Activated CD4-positive, alpha-beta T cell treated with anti-CD3 and anti-CD28 coated beads for 36 hours (primary cell): ENCODE measurements at regions not wholly inside any gene's neighbourhood (a gene's known extent, or its start where the extent isn't known, plus 50 kb on each side); places are given as distances from the start of the nearest gene placed in this dataset.
"Not testable (repeated sequence)": the region's sequence is repeated elsewhere in the genome, so short reads cannot be mapped to it uniquely, and the experiment has no call there.

ENCODE experiments used
- ATAC-seq: fragments of 200-7000 bp; cut with Tn5 transposase; one replicate; pipeline ENCODE4 v1.10.0; 2021; ENCODE audit warnings: mild to moderate bottlenecking, moderate library complexity
- CTCF ChIA-PET: fragments of 350-600 bp; sonication (Branson Sonifier 250); formaldehyde crosslinking; loops from one replicate; lab custom pipeline; 2021; ENCODE audit warnings: antibody characterized with exemption; lab: Charles Lee
- POLR2A ChIA-PET: fragments of 350-600 bp; sonication (Branson Sonifier 250); formaldehyde crosslinking; loops from one replicate; lab custom pipeline; 2021; ENCODE audit warnings: antibody characterized with exemption, inconsistent platforms; lab: Charles Lee
- DNase-seq: peaks from one replicate; pipeline ENCODE4 v3.0.0-alpha.2; 2020
- H3K27ac Mint-ChIP-seq: one replicate; pipeline ENCODE4 v1.8.0; 2021; ENCODE audit warnings: mixed read lengths
- H3K27me3 Mint-ChIP-seq: one replicate; pipeline ENCODE4 v1.8.0; 2021; ENCODE audit warnings: mixed read lengths
- H3K36me3 Mint-ChIP-seq: one replicate; pipeline ENCODE4 v1.8.0; 2021; ENCODE audit warnings: low read depth, mixed read lengths
- H3K4me1 Mint-ChIP-seq: one replicate; pipeline ENCODE4 v1.8.0; 2021; ENCODE audit warnings: mixed read lengths
- H3K4me3 Mint-ChIP-seq: one replicate; pipeline ENCODE4 v1.8.0; 2021; ENCODE audit warnings: mild to moderate bottlenecking, moderate library complexity, mixed read lengths
- H3K9me3 Mint-ChIP-seq: one replicate; pipeline ENCODE4 v1.8.0; 2021; ENCODE audit warnings: low read depth, mixed read lengths
- intact Hi-C, 2 experiments: fragments of 100-400 bp; cut with DNase I in 1 of 2; cut with micrococcal nuclease in 1 of 2; formaldehyde crosslinking; loops; one replicate each; pipeline versions ENCODE4 v1.14.2 to v1.15.1; 2022 to 2024; cut with DNase I, micrococcal nuclease

GRCh38 chr16:8075271-8075670, 515.0 kb downstream of the TMEM114 start:
- intact Hi-C loops: no loop called here
- POLR2A ChIA-PET: no interaction called here
- DNase-seq (no peak), ATAC-seq (no peak)
- H3K4me3 Mint-ChIP-seq: no peak overlapping the region
- CTCF ChIA-PET: no interaction called here
- H3K27ac Mint-ChIP-seq: no peak overlapping the region
- H3K36me3 Mint-ChIP-seq: no peaks in the 10 kb centered on the region
- no peaks in the 10 kb centered on the region for H3K27me3 Mint-ChIP-seq
- H3K9me3 Mint-ChIP-seq: peaks cover 13% of the 10 kb centered on the region
- no peaks in the 10 kb centered on the region for H3K4me1 Mint-ChIP-seq

- Mint-ChIP-seq H3K27me3 (no peaks in the 10 kb centered on the region), H3K9me3 (peaks cover 26% of the 10 kb centered on the region), H3K4me1 (no peaks in the 10 kb centered on the region), H3K36me3 (no peaks in the 10 kb centered on the region), H3K4me3 (no peak overlapping the region), H3K27ac (no peak overlapping the region)
- POLR2A ChIA-PET: no interaction called here
- DNase-seq (no peak), ATAC-seq (no peak)
- intact Hi-C loops: no loop called here
- CTCF ChIA-PET: no interaction called here
Observed at GRCh38 chr16:8070506-8070905, 519.8 kb downstream of the TMEM114 start.

GRCh38 chr16:8068225-8068624, 522.1 kb downstream of the TMEM114 start:
- ATAC-seq, intact Hi-C loops, H3K4me3 Mint-ChIP-seq, H3K4me1 Mint-ChIP-seq, CTCF ChIA-PET, POLR2A ChIA-PET, H3K27me3 Mint-ChIP-seq, H3K27ac Mint-ChIP-seq, H3K36me3 Mint-ChIP-seq, DNase-seq: not testable (repeated sequence)
- H3K9me3 Mint-ChIP-seq: peaks cover 32% of the 10 kb centered on the region

GRCh38 chr16:8063159-8063558, 527.2 kb downstream of the TMEM114 start:
- H3K4me3 Mint-ChIP-seq: no peak overlapping the region
- H3K27ac Mint-ChIP-seq: no peak overlapping the region
- intact Hi-C loops: no loop called here
- ChIA-PET POLR2A (no interaction called here), CTCF (no interaction called here)
- no peaks in the 10 kb centered on the region for H3K36me3 Mint-ChIP-seq
- peaks cover 19% of the 10 kb centered on the region for H3K9me3 Mint-ChIP-seq
- H3K4me1 Mint-ChIP-seq: no peaks in the 10 kb centered on the region
- ATAC-seq: no peak
- H3K27me3 Mint-ChIP-seq: no peaks in the 10 kb centered on the region
- no peak for DNase-seq

- DNase-seq (no peak), ATAC-seq (no peak)
- Mint-ChIP-seq H3K27ac (no peak overlapping the region), H3K27me3 (no peaks in the 10 kb centered on the region), H3K36me3 (no peaks in the 10 kb centered on the region), H3K4me3 (no peak overlapping the region), H3K9me3 (peaks cover 18% of the 10 kb centered on the region), H3K4me1 (no peaks in the 10 kb centered on the region)
- ChIA-PET POLR2A (no interaction called here), CTCF (no interaction called here)
- intact Hi-C loops: no loop called here
Observed at GRCh38 chr16:8062677-8063076, 527.6 kb downstream of the TMEM114 start.

GRCh38 chr16:8055761-8056160, 534.5 kb downstream of the TMEM114 start:
- ChIA-PET CTCF (interaction anchor here (0.7 to 0.8 kb wide), 2 partner anchors 21 to 183 kb away, joined by 3 to 4 read pairs; no protein-coding TSS in a partner anchor), POLR2A (interaction anchor here (0.5 kb wide), 1 partner anchor 122 kb away, joined by 5 read pairs; no protein-coding TSS in a partner anchor)
- Mint-ChIP-seq H3K4me1 (no peaks in the 10 kb centered on the region), H3K4me3 (no peak overlapping the region), H3K36me3 (no peaks in the 10 kb centered on the region), H3K9me3 (peaks cover 1% of the 10 kb centered on the region), H3K27ac (no peak overlapping the region), H3K27me3 (no peaks in the 10 kb centered on the region)
- ATAC-seq: no peak
- no peak for DNase-seq
- intact Hi-C loops: no loop called here

GRCh38 chr16:8053437-8053836, 536.9 kb downstream of the TMEM114 start:
- no peaks in the 10 kb centered on the region for H3K4me1 Mint-ChIP-seq
- ChIA-PET POLR2A (no interaction called here), CTCF (no interaction called here)
- no peak overlapping the region for H3K27ac Mint-ChIP-seq
- no peak overlapping the region for H3K4me3 Mint-ChIP-seq
- intact Hi-C loops: no loop called here
- DNase-seq (no peak), ATAC-seq (no peak)
- no peaks in the 10 kb centered on the region for H3K27me3 Mint-ChIP-seq
- H3K9me3 Mint-ChIP-seq: peaks cover 2% of the 10 kb centered on the region
- H3K36me3 Mint-ChIP-seq: no peaks in the 10 kb centered on the region

- H3K27me3 Mint-ChIP-seq: no peaks in the 10 kb centered on the region
- ChIA-PET CTCF (no interaction called here), POLR2A (no interaction called here)
- no peak overlapping the region for H3K27ac Mint-ChIP-seq
- no peaks in the 10 kb centered on the region for H3K36me3 Mint-ChIP-seq
- DNase-seq: no peak
- H3K4me3 Mint-ChIP-seq: no peak overlapping the region
- peaks cover 10% of the 10 kb centered on the region for H3K9me3 Mint-ChIP-seq
- ATAC-seq: no peak
- intact Hi-C loops: no loop called here
- no peaks in the 10 kb centered on the region for H3K4me1 Mint-ChIP-seq
Observed at GRCh38 chr16:8048433-8048832, 541.9 kb downstream of the TMEM114 start.

GRCh38 chr16:8047736-8048135, 542.6 kb downstream of the TMEM114 start:
- no peak overlapping the region for H3K4me3 Mint-ChIP-seq
- H3K4me1 Mint-ChIP-seq: no peaks in the 10 kb centered on the region
- H3K36me3 Mint-ChIP-seq: no peaks in the 10 kb centered on the region
- intact Hi-C loops: no loop called here
- CTCF ChIA-PET: no interaction called here
- no peaks in the 10 kb centered on the region for H3K27me3 Mint-ChIP-seq
- ATAC-seq (no peak), DNase-seq (no peak)
- no peak overlapping the region for H3K27ac Mint-ChIP-seq
- POLR2A ChIA-PET: no interaction called here
- H3K9me3 Mint-ChIP-seq: peaks cover 10% of the 10 kb centered on the region

- Mint-ChIP-seq H3K36me3 (no peaks in the 10 kb centered on the region), H3K4me1 (no peaks in the 10 kb centered on the region), H3K4me3 (no peak overlapping the region), H3K27ac (no peak overlapping the region), H3K9me3 (peaks cover 8% of the 10 kb centered on the region), H3K27me3 (no peaks in the 10 kb centered on the region)
- ATAC-seq (no peak), DNase-seq (no peak)
- ChIA-PET CTCF (no interaction called here), POLR2A (no interaction called here)
- intact Hi-C loops: no loop called here
Observed at GRCh38 chr16:8044796-8045195, 545.5 kb downstream of the TMEM114 start.

GRCh38 chr16:8032406-8032805, 557.9 kb downstream of the TMEM114 start:
- DNase-seq (no peak), ATAC-seq (no peak)
- Mint-ChIP-seq H3K4me3 (no peak overlapping the region), H3K36me3 (no peaks in the 10 kb centered on the region), H3K4me1 (no peaks in the 10 kb centered on the region), H3K27ac (no peak overlapping the region), H3K9me3 (peaks cover 14% of the 10 kb centered on the region), H3K27me3 (no peaks in the 10 kb centered on the region)
- ChIA-PET CTCF (no interaction called here), POLR2A (no interaction called here)
- intact Hi-C loops: no loop called here

- H3K27me3 Mint-ChIP-seq, H3K4me1 Mint-ChIP-seq, intact Hi-C loops, H3K4me3 Mint-ChIP-seq, H3K36me3 Mint-ChIP-seq, H3K27ac Mint-ChIP-seq, H3K9me3 Mint-ChIP-seq, CTCF ChIA-PET, ATAC-seq, DNase-seq, POLR2A ChIA-PET: not testable (repeated sequence)
Observed at GRCh38 chr16:8030004-8030403, 560.3 kb downstream of the TMEM114 start.

GRCh38 chr16:8026450-8026849, 563.9 kb downstream of the TMEM114 start:
- Mint-ChIP-seq H3K36me3 (no peaks in the 10 kb centered on the region), H3K27ac (no peak overlapping the region), H3K9me3 (peaks cover 13% of the 10 kb centered on the region), H3K4me3 (no peak overlapping the region), H3K27me3 (no peaks in the 10 kb centered on the region), H3K4me1 (no peaks in the 10 kb centered on the region)
- DNase-seq: peak; percentile 5
- CTCF ChIA-PET: no interaction called here
- POLR2A ChIA-PET: no interaction called here
- no peak for ATAC-seq
- intact Hi-C loops: no loop called here
